K562 (cell line): ENCODE measurements at regions not wholly inside any gene's neighbourhood (a gene's known extent, or its start where the extent isn't known, plus 50 kb on each side); places are given as distances from the start of the nearest gene placed in this dataset.
A peak's percentile ranks its signal among the peaks of the same experiment; 100 is the strongest.
"Not testable (repeated sequence)": the region's sequence is repeated elsewhere in the genome, so short reads cannot be mapped to it uniquely, and the experiment has no call there.

Source experiments
- ATAC-seq: fragments of 200-7000 bp; cut with Tn5 transposase; 3 replicates; pipeline ENCODE4 v1.9.1; 2020; ENCODE audit warnings: moderate library complexity
- BruUV-seq: library from RNA; stranded (reverse); fragments of 400-500 nt; replicated peaks from 2 replicates; lab custom pipeline; 2021; lab: Mats Ljungman, UMichigan
- CTCF ChIA-PET: fragments of 300-600 bp; formaldehyde crosslinking; extraction: SDS; loops from one replicate; lab custom pipeline; 2021; ENCODE audit warnings: low intra/inter-chr PET ratio; lab: Yijun Ruan, JAX
- POLR2A ChIA-PET: fragments of 300-600, 350-650 bp; sonication (Branson Sonifier 250); formaldehyde crosslinking; extraction: SDS; loops from one replicate; lab custom pipeline; 2021; ENCODE audit warnings: antibody characterized with exemption, inconsistent platforms; lab: Yijun Ruan, JAX
- DNase-seq, 4 experiments: peaks; one replicate each; pipeline versions ENCODE4 v3.0.0 to v3.0.0-alpha.2; 2011 to 2018; ENCODE audit warnings: low spot score in 3 of 4, mixed read lengths in 3 of 4; ENCODE audit errors: extremely low read depth in 1 of 4
- FAIRE-seq: peaks from 2 replicates; lab custom pipeline; 2011; peaks lifted over from hg19 to GRCh38; lab: Jason Lieb, UNC
- H2AFZ ChIP-seq: 2 replicates; pipeline ENCODE4 v1.6.0; 2011; ENCODE audit warnings: low read depth, low read length, control low read depth, inconsistent platforms
- H3K27ac ChIP-seq: fragments of 200-600 bp; 3 replicates; pipeline ENCODE4 v1.8.0; 2011; ENCODE audit warnings: low read depth, mild to moderate bottlenecking, control low read depth, inconsistent platforms, low read length, moderate library complexity, mixed read lengths; ENCODE audit errors: extremely low read depth
- H3K27me3 ChIP-seq, 2 experiments: fragments of 300-600 bp in 1 of 2; 2 replicates in 1 of 2; 3 replicates in 1 of 2; pipeline versions ENCODE4 v1.6.0 to v1.8.0; 2011; ENCODE audit warnings: inconsistent platforms in 2 of 2, low read length in 2 of 2, mild to moderate bottlenecking in 1 of 2, mixed read lengths in 1 of 2, moderate library complexity in 1 of 2; ENCODE audit not compliant: control insufficient read depth in 2 of 2, insufficient read depth in 2 of 2
- H3K36me3 ChIP-seq: fragments of 300-600 bp; 3 replicates; pipeline ENCODE4 v1.8.0; 2011; ENCODE audit warnings: mild to moderate bottlenecking, low read length, inconsistent platforms; ENCODE audit not compliant: control insufficient read depth, insufficient read depth
- H3K4me1 ChIP-seq, 2 experiments: fragments of 200-600 bp in 1 of 2; replicated peaks in 1 of 2; 2 replicates in 1 of 2; 3 replicates in 1 of 2; pipeline versions ENCODE4 v1.5.1 to v1.8.0; 2011; ENCODE audit warnings: inconsistent platforms in 2 of 2, low read length in 2 of 2, mild to moderate bottlenecking in 1 of 2, mixed read lengths in 1 of 2, moderate library complexity in 1 of 2; ENCODE audit not compliant: control insufficient read depth in 2 of 2, insufficient read depth in 2 of 2
- H3K4me2 ChIP-seq: 2 replicates; pipeline ENCODE4 v1.6.1; 2011; ENCODE audit warnings: low read length, control low read depth, inconsistent platforms, mixed read lengths; ENCODE audit not compliant: insufficient read depth
- H3K4me3 ChIP-seq: fragments of 200-600 bp; sonication (generic), shearing (Covaris generic); 2 replicates; pipeline ENCODE4 v1.5.1; 2016; ENCODE audit warnings: control low read depth, inconsistent platforms
- H3K79me2 ChIP-seq: fragments of 200-600 bp; 3 replicates; pipeline ENCODE4 v1.8.0; 2011; ENCODE audit warnings: low read length, inconsistent platforms; ENCODE audit not compliant: control insufficient read depth, insufficient read depth
- H3K9ac ChIP-seq, 2 experiments: 2 replicates each; pipeline versions ENCODE4 v1.6.0 to v1.6.1; 2011; ENCODE audit warnings: low read depth in 2 of 2, low read length in 2 of 2, control low read depth in 1 of 2, inconsistent platforms in 1 of 2, mild to moderate bottlenecking in 1 of 2, mixed read lengths in 1 of 2; ENCODE audit not compliant: insufficient read depth in 1 of 2
- H3K9me1 ChIP-seq: one replicate; pipeline ENCODE4 v1.6.0; 2011; ENCODE audit warnings: inconsistent platforms, mild to moderate bottlenecking, low read length, moderate library complexity; ENCODE audit not compliant: control insufficient read depth, insufficient read depth
- H3K9me3 ChIP-seq: replicated peaks from 2 replicates; pipeline ENCODE4 v1.5.1; 2011; ENCODE audit warnings: low read depth, low read length, inconsistent platforms; ENCODE audit not compliant: control insufficient read depth, insufficient read depth
- H4K20me1 ChIP-seq: replicated peaks from 2 replicates; pipeline ENCODE4 v1.6.1; 2011; ENCODE audit warnings: low read length, inconsistent platforms, mixed read lengths; ENCODE audit not compliant: control insufficient read depth, insufficient read depth
- MAFG ChIP-seq: fragments of 450-650 bp; conservative IDR thresholded peaks from 2 replicates; pipeline ENCODE4 v1.6.1; 2016; ENCODE audit warnings: missing genetic modification characterization, missing compliant biosample characterization
- PRDM10 ChIP-seq: fragments of 450-650 bp; IDR thresholded peaks from 2 replicates; pipeline ENCODE4 v1.6.1; 2018; ENCODE audit not compliant: partially characterized antibody
- ZNF639 ChIP-seq, 2 experiments: fragments of 200-800 bp in 1 of 2; sonication (Bioruptor generic) in 1 of 2; sonication (generic) in 1 of 2; formaldehyde crosslinking in 1 of 2; IDR thresholded peaks in 1 of 2; conservative IDR thresholded peaks in 1 of 2; 2 replicates each; pipeline versions ENCODE4 v1.5.0 to v1.6.1; 2016 to 2020; ENCODE audit warnings: missing compliant biosample characterization in 1 of 2, missing genetic modification characterization in 1 of 2, missing genetic modification reagents in 1 of 2
- WGBS: fragments of 100-300 bp; shearing (Covaris generic); methylation state at CpG from one replicate; pipeline ENCODE4 v1.1.6; 2016; ENCODE audit warnings: low coverage, mixed read lengths; ENCODE audit not compliant: insufficient coverage; ENCODE audit errors: missing lambda C conversion rate; 5-methylcytosine and 5-hydroxymethylcytosine counted together
- in situ Hi-C: fragments of 300-500 bp; cut with MboI; formaldehyde crosslinking; loops from 4 replicates; pipeline ENCODE4 v1.15.0; 2018; ENCODE audit warnings: inconsistent platforms, mixed read lengths
- intact Hi-C: fragments of 100-400 bp; cut with micrococcal nuclease; formaldehyde crosslinking; loops from 2 replicates; pipeline ENCODE4 v1.14.2; 2022

- no peak for TF ChIP-seq ZNF639 (CRISPR knock-in tag; conservative IDR thresholded peaks at IDR 0.05 in 1 of 2, IDR thresholded peaks at IDR 0.05 in 1 of 2)
- TF ChIP-seq MAFG (tag) = 0 out of 2 replicates have a peak, but pooled peaks have one; percentile 4
- TF ChIP-seq, all 486 proteins: peak for 7
These were observed 451.8 kb downstream of the CD83 start (continued) for GRCh38 chr6:14569394-14569793.

GRCh38 chr6:14569874-14570273 lies 452.3 kb downstream of the CD83 start:
- H3K9ac ChIP-seq, H3K9me3 ChIP-seq, H2AFZ ChIP-seq, H3K4me1 ChIP-seq, DNase-seq, intact Hi-C loops, H4K20me1 ChIP-seq, H3K27ac ChIP-seq, FAIRE-seq, in situ Hi-C loops, H3K9me1 ChIP-seq, CTCF ChIA-PET: not testable (repeated sequence)
- POLR2A ChIA-PET = interaction anchor here (0.7 to 0.8 kb wide), 2 partner anchors 13 to 28 kb away, joined by 3 read pairs; no protein-coding TSS in a partner anchor
- WGBS = 24% methylated on average over 5 of the region's 5 CpGs
- TF ChIP-seq PRDM10 = peak; percentile 95
- TF ChIP-seq, all 486 proteins: peak for 1; not testable (repeated sequence) for 485
- not testable (repeated sequence) for H3K79me2 ChIP-seq, H3K4me3 ChIP-seq, H3K27me3 ChIP-seq, ATAC-seq, BruUV-seq, H3K36me3 ChIP-seq, H3K4me2 ChIP-seq
